Testis (tissue), 2 donors: ENCODE measurements at regions not wholly inside any gene's neighbourhood (a gene's known extent, or its start where the extent isn't known, plus 50 kb on each side); places are given as distances from the start of the nearest gene placed in this dataset.
A peak's percentile ranks its signal among the peaks of the same experiment; 100 is the strongest.

Experiments
- POLR2A ChIP-seq: fragments of 450-650 bp; IDR thresholded peaks from one replicate; pipeline ENCODE4 v1.6.1; 2017; ENCODE audit warnings: antibody characterized with exemption, mild to moderate bottlenecking, moderate library complexity
- TF ChIP-seq, protein P1 (sequence below), 3 experiments: fragments of 450-650 bp in 2 of 3; fragments of 200-600 bp in 1 of 3; sonication (generic) in 1 of 3; IDR thresholded peaks; one replicate each; pipeline ENCODE4 v1.5.1; 2016 to 2019; ENCODE audit warnings: antibody characterized with exemption in 3 of 3, mild to moderate bottlenecking in 2 of 3, moderate library complexity in 1 of 3

DNA sequence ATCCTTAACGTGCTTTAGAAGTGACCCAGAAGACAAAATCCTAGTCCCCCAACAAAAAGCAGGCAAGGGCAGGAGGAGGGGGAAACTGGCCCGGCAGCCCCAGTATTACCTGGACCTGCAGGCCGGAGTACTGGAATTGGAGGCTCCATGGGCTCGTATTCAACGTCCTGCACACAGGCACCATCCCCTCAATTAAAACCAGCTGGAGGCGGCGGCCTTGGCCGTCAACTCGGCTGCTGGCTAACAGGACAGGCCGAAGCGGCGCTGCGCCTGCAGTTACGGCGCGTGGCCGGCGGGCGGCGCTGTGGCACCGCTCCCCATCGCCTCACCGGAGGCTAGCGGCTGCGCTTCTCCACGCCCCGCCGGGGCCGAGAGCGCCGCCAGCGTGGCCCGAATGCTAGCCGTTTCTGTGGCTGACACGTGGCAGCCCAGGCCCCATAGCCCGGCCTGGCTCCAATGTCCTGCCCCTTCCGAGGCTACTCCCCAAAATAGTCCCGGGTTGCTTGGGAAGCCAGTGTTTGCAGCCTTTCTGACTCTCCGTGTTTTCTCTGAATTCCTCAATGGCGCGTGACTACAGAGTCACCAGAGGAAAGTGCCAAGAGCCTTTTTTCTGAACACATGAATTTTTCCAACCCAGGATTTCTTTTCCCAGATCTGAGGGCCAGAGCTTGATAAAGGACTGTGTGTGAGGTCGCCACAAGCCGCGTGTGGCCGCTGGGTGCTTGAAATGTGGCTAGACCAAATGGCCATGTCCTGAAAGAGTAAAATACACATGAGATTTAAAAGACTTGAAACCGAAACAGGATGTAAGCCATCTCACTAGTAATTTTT lies 82.5 kb downstream of the HHIPL2 start:
- TF ChIP-seq, protein P1, sequence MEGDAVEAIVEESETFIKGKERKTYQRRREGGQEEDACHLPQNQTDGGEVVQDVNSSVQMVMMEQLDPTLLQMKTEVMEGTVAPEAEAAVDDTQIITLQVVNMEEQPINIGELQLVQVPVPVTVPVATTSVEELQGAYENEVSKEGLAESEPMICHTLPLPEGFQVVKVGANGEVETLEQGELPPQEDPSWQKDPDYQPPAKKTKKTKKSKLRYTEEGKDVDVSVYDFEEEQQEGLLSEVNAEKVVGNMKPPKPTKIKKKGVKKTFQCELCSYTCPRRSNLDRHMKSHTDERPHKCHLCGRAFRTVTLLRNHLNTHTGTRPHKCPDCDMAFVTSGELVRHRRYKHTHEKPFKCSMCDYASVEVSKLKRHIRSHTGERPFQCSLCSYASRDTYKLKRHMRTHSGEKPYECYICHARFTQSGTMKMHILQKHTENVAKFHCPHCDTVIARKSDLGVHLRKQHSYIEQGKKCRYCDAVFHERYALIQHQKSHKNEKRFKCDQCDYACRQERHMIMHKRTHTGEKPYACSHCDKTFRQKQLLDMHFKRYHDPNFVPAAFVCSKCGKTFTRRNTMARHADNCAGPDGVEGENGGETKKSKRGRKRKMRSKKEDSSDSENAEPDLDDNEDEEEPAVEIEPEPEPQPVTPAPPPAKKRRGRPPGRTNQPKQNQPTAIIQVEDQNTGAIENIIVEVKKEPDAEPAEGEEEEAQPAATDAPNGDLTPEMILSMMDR (IDR thresholded peaks at IDR 0.05): peak; percentile 100
- no peak for TF ChIP-seq POLR2A
